Keratinocyte (primary cell): ENCODE measurements at regions not wholly inside any gene's neighbourhood (a gene's known extent, or its start where the extent isn't known, plus 50 kb on each side); places are given as distances from the start of the nearest gene placed in this dataset.

ENCODE experiments used
- CTCF ChIP-seq, 3 experiments: IDR thresholded peaks in 1 of 3; conservative IDR thresholded peaks in 1 of 3; optimal IDR thresholded peaks in 1 of 3; 2 replicates in 2 of 3; 3 replicates in 1 of 3; pipeline versions ENCODE3 to v1.5.1; 2011; ENCODE audit warnings: low read length in 3 of 3, mild to moderate bottlenecking in 3 of 3, moderate library complexity in 2 of 3, control low read depth in 1 of 3, inconsistent platforms in 1 of 3; ENCODE audit not compliant: insufficient read depth in 2 of 3; ENCODE audit errors: extremely low read depth in 1 of 3
- EZH2 ChIP-seq: IDR thresholded peaks from one replicate; pipeline ENCODE4 v1.6.1; 2012; ENCODE audit warnings: inconsistent platforms, mild to moderate bottlenecking, low read length, moderate library complexity

- TF ChIP-seq CTCF (optimal IDR thresholded peaks at IDR 0.05 in 1 of 3, IDR thresholded peaks at IDR 0.05 in 1 of 3, conservative IDR thresholded peaks at IDR 0.05 in 1 of 3; ENCODE audit: extremely low read depth in 1 of 3, insufficient read depth in 2 of 3, low read length in 3 of 3) (no peak), EZH2 (no peak)
These were observed 84.8 kb upstream of the NEURL1B start for GRCh38 chr5:172556262-172556661.
